GM18508 (cell line): ENCODE measurements at regions not wholly inside any gene's neighbourhood (a gene's known extent, or its start where the extent isn't known, plus 50 kb on each side); places are given as distances from the start of the nearest gene placed in this dataset.
"Not testable (repeated sequence)": the region's sequence is repeated elsewhere in the genome, so short reads cannot be mapped to it uniquely, and the experiment has no call there.

Source experiments
- ATAC-seq: cut with Tn5 transposase; IDR thresholded peaks from one replicate; pipeline ENCODE4 v1.9.1; 2021; ENCODE audit warnings: moderate number of reproducible peaks; ENCODE audit not compliant: insufficient read depth, unreplicated experiment

DNA sequence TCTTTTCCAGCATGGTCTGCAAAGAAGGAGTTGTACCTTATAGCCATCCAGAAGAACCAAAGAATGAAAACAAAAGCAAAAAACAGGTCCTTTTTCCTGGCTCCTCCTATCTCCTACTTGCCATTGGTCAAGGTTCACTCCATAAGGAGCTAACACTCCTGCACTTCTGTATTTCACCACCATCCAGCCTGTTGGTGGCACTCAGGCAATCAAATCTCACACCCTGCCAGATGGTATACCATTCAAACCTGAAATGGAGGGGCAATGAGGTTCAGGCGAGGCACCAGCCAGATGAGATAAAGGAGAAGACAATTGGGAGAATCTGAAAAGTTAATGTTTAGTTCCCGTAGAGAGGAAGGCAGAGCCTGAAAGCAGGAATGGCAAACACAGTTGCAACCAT lies 203.8 kb downstream of the ALDH8A1 start:
- ATAC-seq = no peak

DNA sequence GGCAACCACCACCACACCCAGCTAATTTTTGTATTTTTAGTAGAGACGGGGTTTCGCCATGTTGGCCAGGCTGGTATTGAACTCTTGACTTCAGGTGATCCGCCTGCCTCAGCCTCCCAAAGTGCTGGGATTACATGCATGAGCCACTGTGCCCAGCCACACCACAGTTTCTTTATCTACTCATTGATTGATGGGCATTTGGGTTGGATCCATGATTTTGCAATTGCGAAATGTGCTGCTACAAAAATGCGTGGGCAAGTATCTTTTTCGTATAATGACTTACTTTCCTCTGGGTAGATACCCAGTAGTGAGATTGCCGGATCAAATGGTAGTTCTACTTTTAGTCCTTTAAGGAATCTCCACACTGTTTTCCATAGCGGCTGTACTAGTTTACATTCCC lies 204.7 kb downstream of the ALDH8A1 start:
- ATAC-seq = not testable (repeated sequence)

DNA sequence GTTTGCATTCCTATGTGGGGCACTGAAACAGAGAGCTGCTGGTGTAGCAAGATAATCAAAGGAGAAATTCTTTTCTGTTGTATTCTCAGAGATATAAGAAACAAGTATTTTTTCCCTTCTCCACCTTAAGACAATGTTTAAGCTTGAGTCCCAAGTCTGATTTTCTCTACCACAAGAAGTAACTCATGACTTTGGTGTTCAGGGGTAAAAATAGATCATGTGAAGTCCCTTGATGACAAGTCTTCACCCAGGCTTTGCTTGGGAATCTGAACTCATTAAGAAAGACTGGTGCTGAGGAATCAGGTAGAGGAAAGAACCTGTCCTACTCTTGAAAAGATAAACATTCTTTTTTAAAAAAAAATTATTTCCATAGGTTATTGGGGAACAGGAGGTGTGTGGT lies 205.6 kb downstream of the ALDH8A1 start:
- ATAC-seq = no peak

DNA sequence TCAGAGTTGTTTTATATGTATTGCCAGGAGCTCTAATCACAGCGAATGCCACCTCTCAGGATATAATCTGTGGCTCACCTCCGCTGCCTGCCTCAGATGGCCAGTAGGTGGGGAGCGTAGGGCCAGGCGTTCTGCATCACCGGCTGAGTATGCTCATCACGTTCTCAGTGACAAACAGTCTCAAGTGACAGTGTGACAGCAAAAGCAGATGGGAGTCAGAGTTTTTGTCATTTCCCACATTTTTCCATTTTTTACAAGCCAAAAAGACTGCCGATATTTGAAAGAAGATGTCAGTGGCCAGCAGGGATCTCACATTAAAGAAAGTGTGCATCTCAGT lies 208.7 kb downstream of the ALDH8A1 start:
- ATAC-seq = no peak

DNA sequence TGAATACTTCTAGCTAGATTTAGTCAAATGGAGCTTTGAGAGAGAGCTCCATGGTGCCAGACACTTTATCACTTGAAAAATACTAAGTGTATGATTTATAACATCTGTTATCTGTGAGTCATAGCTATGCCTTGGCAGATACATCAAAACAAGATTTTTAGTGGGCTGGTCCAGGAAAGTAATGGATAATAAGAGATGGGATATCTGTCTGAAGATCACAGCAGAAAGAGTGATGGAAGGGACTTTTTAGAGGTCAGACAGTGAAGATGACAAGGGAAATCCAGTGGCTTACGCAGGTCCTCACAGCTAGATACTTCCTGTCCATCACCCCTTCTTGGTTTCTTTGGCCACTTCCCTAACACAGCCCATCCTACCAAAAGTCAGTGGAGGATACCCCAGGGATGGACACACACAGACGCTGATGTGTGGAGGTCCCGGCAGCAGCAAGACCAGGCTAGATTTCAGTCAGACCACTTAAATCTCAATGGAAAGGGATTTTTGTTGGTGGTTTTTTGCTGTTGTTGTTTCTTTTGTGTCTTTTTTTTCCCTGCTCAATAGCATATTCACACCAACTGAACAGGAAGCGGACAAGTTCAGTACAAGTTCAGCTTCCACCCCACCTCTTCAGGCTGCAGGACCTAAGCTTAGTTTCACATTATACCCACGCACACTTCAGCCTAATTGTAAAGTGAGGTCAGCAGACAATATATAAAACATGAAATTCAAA lies 209.3 kb downstream of the ALDH8A1 start:
- no peak for ATAC-seq

DNA sequence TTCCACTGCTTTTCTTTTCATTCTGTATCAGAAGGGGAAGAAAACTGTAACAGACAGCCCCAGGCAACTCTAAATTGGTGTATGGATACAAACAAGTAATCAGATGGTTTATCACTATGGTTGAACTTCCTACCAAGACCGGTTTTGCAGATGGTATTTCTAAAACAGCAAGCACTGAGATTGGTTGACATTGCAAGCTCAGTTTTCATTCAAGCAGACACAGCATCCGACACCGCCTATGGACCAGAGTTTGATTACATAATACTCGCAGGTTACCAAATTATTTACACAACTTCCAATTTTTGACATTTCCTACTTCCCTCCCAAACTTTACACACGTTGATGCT lies 209.9 kb downstream of the ALDH8A1 start:
- ATAC-seq = no peak

DNA sequence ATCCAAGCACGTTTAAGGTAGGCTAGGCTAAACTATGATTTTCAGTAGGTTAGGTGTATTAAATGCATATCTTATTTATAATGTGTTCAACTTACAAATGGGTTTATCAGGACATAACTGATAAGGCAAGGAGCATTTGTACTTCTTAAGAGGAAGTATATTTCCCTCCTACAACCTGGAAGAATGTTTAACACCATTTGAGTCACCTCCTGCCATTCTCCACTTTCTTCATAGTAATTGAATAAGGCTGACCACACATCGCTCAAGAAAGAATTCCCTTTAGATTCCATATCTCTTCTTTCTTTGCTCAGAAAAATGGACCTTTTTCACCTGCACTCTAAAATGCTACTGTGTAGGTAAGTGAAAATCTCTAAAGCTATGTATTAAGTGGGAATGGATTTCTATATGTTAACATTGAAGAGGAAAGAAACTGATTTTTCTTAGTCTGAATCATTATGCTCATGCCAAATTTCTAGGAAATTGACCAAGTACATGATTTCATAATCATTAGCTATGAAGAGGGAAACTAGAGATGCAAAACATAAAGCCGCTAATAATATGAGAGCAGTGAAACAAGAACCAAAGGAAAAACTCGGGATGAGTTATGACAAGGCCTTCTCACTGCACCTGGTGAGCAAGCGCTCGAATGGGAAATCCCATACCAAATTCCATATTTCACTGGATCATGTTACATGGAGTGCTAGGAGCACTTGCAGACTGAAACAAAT lies 210.4 kb downstream of the ALDH8A1 start:
- ATAC-seq = no peak

DNA sequence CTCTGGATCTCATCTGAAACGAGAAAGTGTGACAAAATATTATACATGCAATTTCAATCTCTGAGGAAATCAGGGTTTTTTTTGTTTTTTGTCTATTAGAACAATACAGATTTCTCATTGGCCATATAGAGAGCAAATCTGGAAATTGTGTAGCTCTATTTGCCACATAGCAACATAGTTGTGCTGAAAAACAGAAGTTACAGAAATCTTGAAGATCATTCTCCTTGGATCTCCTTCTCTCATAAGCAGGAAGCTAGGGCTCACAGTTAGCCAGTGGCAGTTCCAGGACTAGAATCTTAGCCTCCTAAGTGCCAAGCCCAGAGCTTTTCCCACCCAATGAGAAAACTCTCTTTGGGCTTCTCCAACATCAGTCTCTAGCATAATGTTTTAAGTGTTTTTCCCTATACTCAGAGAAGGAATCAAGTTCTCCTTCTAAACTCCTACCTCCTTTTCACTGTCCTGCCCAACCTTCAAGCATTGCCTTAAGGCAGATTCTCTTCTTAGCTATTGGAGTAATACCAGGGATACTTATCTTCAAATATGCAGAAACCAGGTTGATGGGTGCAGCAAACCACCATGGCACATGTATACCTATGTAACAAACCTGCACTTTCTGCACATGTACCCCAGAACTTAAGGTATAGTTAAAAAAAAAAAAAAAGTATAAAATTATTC lies 211.6 kb downstream of the ALDH8A1 start:
- no peak for ATAC-seq

DNA sequence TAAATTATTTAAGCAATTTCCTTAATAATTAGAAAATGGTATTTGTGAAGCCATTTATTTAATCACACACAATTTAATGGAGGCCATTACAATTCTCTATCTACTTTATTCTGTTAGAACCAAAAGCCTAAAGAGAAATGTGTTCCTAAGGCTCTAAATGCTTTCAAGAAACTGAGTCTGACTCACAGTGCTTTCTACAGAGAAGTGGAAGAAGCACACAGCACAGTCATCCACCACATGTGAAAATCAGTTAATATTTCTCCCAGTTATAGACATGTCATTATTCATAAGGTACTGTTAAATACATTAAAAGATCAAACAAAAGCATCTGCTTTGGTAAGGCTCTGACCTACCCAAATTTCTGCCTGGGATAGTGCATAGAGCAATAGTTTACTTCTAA lies 214.4 kb downstream of the ALDH8A1 start:
- ATAC-seq = no peak

DNA sequence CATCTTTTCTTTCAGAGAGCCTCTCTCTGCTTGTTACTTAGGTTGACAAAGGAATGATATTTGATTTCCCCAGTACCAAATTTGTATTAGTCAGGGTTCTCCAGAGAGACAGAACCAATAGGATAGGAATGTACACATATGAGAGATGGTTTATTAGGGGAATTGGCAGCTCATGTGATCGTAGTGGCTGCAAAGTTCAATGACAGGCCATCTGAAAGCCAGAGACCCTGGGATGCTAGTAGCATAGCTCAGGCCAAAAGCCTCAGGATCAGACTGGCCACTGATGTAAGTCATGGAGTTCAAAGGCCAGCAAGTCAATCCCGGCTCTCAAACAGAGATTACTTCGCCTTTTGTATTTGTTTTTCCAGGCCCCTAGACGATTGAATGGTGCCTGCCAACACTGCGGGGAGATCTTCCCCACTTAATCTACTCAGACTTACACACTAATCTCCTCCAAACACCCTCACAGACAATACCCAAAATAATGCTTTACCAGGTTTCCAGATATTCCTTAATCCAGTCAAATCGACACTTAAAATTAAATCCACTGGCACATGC lies 215.5 kb downstream of the ALDH8A1 start:
- ATAC-seq = no peak

DNA sequence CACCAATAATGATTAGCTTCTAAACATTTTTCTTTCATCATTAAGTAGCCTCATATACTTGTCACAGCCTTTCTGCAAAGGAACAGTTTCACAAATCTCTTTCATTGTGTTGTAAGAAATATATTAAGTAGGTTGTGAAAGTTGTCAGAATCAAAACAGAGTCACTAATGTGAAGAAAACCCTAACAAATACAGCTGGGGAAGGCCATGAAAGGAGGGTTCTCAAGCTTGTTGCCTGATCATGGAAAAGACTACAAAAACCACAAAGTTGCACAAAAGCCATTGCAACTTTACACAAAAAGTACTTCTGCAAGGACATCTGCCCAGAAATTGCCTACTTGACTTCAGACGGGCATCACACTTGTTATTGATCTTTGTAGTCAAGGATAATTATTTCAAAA lies 216.1 kb downstream of the ALDH8A1 start:
- no peak for ATAC-seq

DNA sequence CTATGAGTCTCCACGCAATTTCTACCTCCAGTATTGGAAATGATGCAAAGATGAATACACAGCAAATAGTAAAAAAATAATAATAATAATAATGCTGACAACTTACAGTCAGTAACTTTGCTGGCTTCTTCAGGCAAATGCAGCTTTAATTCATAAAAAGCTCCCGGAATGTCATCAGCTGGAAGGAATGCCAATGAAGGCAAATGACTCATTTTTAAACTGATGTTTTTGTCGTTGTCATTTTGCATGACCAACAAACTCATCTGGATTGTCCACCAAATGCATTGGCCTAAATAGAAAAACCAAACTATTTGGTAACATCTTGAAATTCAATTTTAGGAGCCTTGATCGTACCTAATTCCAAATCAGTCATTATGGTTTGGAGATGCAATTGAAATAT lies 217.1 kb downstream of the ALDH8A1 start:
- ATAC-seq = no peak

DNA sequence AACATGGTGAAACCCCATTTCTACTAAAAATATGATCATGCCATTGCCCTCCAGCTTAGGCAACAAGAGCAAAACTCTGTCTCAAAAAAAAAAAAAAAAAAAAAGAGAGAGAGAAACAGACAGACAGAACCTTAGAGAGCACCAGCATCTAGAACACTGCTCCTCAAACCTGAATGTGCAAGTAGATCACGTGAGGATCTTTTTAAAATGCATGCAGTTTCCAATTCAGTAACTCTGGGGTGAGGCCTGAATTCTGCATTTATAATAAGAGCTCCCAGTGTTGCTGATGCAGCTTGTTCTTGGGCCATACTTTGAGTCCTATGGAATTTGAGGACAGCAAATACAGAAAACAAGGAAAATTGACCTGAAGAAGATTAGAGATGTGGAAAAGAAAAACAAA lies 218.3 kb downstream of the ALDH8A1 start:
- no peak for ATAC-seq

DNA sequence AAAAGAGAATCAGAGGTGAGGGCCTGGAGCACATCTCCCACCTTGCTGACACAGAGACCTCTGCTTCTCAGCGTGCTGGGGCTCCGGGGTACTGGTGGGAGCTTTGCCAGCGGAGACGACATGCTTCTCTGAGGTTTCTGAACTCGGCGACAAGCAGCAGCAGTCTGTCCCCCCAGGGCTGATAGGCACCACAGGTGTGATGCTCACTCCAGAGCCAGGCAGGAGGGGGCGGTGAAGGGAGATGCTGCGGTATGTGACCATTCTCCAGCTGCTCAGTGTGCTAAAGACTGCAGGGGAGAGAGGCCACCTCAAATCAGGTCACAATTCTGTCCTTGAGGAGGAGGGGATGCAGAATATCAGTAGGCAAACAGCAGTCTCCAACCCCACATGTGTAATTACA lies 219.9 kb downstream of the ALDH8A1 start:
- ATAC-seq = no peak

DNA sequence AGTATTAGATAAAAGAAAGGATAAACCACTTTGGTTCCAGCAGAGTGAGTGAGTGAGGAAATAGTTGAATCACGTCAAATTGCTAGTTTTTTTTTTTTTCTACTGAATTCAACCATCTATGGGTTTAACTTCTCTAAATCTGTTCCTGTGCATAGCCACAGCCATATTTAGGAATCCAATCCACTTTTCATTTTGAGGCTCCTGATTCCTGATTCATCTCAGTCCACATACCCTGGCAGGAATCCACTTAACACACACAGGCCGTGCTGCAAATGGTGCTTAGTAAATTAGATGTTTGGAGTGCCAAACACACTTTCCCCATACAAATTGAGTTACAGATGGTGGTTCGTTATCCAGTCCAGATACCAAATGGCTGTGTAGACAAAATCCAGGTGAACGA lies 220.3 kb downstream of the ALDH8A1 start:
- no peak for ATAC-seq

DNA sequence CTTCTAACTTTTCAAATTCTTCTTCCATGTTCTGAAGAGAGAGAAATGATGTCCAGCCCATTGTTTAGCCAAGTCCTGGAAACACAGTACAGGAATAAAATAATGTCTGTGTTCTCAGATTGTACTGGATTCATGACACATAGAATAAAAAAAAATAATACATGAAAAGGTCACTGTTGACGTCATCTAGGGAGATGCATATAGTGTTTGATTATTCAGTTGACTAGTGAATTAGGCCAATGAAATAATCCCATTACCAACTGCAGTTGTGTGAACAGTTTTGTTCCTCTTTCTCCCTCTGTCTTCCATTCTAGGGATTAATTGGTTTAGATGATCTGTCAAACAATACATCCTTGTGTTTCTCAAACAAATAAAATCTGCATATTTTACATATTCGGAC lies 222.8 kb downstream of the ALDH8A1 start:
- no peak for ATAC-seq

DNA sequence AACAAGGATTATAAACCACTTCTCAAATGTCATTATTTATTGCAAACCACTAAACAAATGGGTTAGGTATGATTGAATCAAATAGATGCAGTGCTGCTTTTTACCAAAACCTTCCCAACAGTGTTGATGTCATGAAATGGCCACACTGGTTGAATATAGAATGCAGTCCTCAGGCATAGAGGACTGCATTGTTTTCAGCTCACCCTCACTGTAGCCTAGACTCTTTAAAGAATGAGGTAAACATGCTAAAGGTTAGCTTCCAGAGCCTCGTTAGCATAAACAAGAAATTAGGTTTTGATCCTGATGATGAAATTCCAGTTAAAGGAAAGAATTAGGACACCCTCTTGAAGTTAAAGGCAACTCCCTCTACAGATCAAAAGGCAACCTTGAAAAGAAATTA lies 224.3 kb downstream of the ALDH8A1 start:
- ATAC-seq = no peak

DNA sequence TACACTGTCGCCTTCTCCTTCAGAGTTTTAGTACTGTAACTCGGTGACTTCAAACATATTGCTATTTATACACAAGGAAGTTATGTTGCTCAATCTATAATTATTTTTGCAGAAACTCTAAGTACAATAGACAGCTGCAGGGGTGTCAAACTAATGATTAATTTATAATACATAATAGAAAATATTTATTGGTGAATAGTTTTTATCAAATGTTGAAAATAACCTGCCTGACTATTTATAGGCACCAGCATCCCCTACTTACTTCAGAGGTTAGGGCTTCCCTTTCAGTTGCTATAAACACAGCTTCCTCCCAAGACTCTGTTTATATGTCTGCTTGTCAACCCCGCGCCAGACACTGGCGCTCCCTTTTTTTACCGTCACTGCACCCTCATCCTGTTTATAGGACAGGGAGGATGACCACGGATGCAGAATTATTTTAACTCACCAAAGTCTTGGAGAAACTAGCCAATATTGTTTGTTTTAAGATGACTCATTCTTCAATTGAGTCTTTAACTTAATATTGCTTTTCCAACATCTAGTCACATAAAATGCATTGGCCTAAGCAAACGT lies 225.0 kb downstream of the ALDH8A1 start:
- no peak for ATAC-seq

DNA sequence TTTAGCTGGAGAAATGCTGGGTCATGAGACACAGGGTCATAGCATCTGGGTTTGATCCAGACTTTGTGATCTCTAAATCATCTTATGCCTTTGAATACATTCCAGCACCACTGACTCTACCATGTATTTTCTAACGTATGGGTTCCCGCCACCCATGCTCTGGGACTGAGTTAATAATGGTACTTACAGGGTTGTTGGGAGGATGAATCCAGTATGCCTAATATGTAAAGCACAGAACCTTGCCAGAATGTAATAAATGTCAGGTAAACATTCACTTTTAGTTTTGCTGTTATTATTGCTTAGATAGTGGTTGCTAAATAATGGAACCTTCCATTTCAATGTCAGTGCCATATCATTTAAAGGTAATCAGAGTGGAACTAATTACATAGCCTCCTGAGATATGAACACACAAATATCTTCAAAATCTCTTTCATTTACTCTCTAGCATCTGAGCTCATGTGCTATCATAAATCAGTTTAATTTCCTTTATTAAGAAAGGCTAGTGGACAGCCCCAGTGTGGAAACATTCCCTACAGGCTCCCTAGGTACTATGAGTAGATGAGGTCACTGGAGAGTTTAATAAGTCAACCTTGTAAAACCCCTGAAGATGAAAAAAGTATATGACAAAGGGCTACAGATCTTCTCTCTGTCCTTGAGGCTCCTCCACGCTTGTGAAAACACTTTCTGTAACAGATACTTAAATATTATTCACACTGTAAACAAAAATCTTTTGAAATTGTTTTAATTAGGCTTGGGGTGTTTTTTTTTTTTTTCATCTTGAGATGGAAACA lies 226.6 kb downstream of the ALDH8A1 start:
- ATAC-seq = no peak

DNA sequence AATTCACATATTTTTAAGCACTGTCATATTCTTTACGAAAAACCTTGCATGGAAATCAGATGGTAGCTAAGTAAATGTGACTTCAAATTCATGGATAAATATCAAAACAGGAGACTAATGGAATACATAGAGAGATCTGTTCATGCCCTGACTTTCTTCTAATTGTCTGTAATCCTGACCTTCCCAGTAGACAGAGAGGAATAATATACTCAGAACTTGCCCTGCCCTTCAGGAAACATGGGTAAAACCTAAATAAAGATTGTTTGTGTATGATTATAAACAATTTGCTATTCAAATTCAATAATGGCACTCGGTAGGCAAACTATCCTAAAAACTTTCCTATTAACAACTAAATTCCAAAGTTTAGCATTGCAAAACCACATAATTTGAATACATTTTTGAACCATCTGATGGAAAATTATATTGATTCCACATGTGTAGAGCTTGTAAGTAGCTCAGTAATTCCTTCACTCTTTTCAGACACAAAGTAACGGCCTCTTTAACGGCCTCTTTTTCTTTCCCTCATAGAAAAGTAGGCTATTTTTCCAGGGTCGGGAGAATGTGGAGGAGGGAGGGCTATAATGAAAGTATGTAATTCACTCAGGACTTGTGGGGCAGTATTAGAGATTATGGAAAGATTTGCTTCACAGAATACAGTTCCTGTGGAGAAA lies 227.6 kb downstream of the ALDH8A1 start:
- ATAC-seq = no peak
